BLaER1 (cell line): ENCODE measurements at regions not wholly inside any gene's neighbourhood (a gene's known extent, or its start where the extent isn't known, plus 50 kb on each side); places are given as distances from the start of the nearest gene placed in this dataset.

Source experiments
- H3K27ac ChIP-seq: shearing (Covaris generic); formaldehyde crosslinking; 2 replicates; pipeline ENCODE4 v1.8.1; 2022
- H3K27me3 ChIP-seq: shearing (Covaris generic); formaldehyde crosslinking; 2 replicates; pipeline ENCODE4 v1.8.1; 2022
- H3K36me3 ChIP-seq: shearing (Covaris generic); formaldehyde crosslinking; 2 replicates; pipeline ENCODE4 v1.8.1; 2022
- H3K4me1 ChIP-seq: shearing (Covaris generic); formaldehyde crosslinking; 2 replicates; pipeline ENCODE4 v1.8.1; 2022
- H3K4me2 ChIP-seq: shearing (Covaris generic); formaldehyde crosslinking; 2 replicates; pipeline ENCODE4 v1.8.1; 2022
- H3K4me3 ChIP-seq: shearing (Covaris generic); formaldehyde crosslinking; 2 replicates; pipeline ENCODE4 v1.8.1; 2022
- H3K9ac ChIP-seq: shearing (Covaris generic); formaldehyde crosslinking; 2 replicates; pipeline ENCODE4 v1.8.1; 2022
- H3K9me3 ChIP-seq: shearing (Covaris generic); formaldehyde crosslinking; 2 replicates; pipeline ENCODE4 v1.8.1; 2022
- H4K20me1 ChIP-seq: shearing (Covaris generic); formaldehyde crosslinking; 2 replicates; pipeline ENCODE4 v1.8.1; 2022
- Cebpa-rat ChIP-seq: shearing (Covaris generic); IDR thresholded peaks from 2 replicates; pipeline ENCODE4 v1.8.1; 2022

DNA sequence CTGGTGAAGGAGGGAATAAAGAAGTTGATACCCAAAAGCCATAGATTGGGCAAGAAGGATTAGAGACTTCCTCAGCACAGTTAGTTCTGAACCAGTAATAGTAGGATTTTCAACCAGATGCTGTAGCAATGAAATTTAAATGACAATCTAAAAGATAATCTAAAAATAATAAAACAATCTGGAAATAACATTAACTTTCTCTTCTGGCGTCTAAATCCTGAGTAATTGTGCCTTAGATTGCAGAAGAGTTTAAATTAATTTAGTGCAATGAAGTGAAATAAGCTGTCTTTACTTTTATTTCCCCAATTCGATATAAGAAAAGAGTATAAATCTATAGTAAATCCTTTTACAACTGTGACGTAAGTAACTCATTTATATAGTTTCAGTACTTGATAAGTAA, 186.8 kb upstream of the DOK6 start:
- no peak for TF ChIP-seq Cebpa-rat
- no peak overlapping the region for H3K4me3 ChIP-seq
- H3K9ac ChIP-seq: no peak overlapping the region
- no peak overlapping the region for H3K4me2 ChIP-seq
- no peaks in the 10 kb centered on the region for H3K27me3 ChIP-seq
- H3K9me3 ChIP-seq: no peaks in the 10 kb centered on the region
- no peaks in the 10 kb centered on the region for H4K20me1 ChIP-seq
- no peak overlapping the region for H3K27ac ChIP-seq
- H3K4me1 ChIP-seq: no peaks in the 10 kb centered on the region
- H3K36me3 ChIP-seq: no peaks in the 10 kb centered on the region

DNA sequence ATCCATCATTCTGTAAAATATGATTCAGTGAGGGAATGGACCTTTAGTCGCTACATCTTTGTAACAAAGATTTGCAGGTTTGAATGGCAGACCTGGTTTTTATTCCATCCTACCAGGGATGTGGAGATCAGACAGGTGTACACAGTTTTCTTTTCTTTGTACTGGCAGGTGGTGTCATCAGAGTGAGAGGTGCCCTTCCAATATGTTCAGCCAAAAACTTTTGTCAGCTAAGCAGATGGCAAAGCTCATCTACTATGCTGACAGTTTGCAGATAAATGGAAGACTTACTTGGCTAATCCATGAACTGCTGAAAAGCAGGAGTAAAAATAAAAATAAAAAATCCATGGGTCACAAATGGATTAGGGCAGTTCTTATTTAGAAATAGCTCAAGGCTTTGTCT, 185.5 kb upstream of the DOK6 start:
- Histone ChIP-seq H3K9me3 (no peaks in the 10 kb centered on the region), H3K27ac (no peak overlapping the region)
- no peak for TF ChIP-seq Cebpa-rat

DNA sequence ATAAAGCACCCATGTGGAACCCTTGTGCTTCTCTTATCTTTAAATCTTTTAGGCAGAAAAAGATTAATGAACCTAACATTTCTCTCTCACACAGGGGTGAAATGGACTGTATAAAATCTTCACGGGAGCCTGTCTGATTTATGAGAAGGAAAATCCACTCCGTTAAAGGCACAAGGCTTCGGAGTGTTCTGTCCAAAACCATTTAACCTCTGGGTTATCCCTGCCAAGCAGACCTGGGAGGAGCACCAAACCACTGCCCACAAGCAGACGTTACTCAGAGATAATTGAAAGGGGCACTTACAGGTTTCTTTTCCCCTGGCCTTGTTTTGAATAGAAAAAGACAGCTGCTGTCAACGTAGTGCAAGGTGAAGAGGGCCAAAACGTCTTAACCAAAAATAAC, 184.4 kb upstream of the DOK6 start:
- H3K4me2 ChIP-seq: no peak overlapping the region
- H3K36me3 ChIP-seq: no peaks in the 10 kb centered on the region
- no peaks in the 10 kb centered on the region for H3K4me1 ChIP-seq
- no peaks in the 10 kb centered on the region for H3K27me3 ChIP-seq
- H3K9ac ChIP-seq: no peak overlapping the region
- no peak for TF ChIP-seq Cebpa-rat
- no peaks in the 10 kb centered on the region for H3K9me3 ChIP-seq
- H3K4me3 ChIP-seq: no peak overlapping the region
- no peaks in the 10 kb centered on the region for H4K20me1 ChIP-seq
- H3K27ac ChIP-seq: no peak overlapping the region

More for the DNA sequence above, 185.5 kb upstream of the DOK6 start:
- Histone ChIP-seq H4K20me1 (no peaks in the 10 kb centered on the region), H3K27me3 (no peaks in the 10 kb centered on the region), H3K4me1 (no peaks in the 10 kb centered on the region), H3K36me3 (no peaks in the 10 kb centered on the region), H3K9ac (no peak overlapping the region), H3K4me3 (no peak overlapping the region), H3K4me2 (no peak overlapping the region)

DNA sequence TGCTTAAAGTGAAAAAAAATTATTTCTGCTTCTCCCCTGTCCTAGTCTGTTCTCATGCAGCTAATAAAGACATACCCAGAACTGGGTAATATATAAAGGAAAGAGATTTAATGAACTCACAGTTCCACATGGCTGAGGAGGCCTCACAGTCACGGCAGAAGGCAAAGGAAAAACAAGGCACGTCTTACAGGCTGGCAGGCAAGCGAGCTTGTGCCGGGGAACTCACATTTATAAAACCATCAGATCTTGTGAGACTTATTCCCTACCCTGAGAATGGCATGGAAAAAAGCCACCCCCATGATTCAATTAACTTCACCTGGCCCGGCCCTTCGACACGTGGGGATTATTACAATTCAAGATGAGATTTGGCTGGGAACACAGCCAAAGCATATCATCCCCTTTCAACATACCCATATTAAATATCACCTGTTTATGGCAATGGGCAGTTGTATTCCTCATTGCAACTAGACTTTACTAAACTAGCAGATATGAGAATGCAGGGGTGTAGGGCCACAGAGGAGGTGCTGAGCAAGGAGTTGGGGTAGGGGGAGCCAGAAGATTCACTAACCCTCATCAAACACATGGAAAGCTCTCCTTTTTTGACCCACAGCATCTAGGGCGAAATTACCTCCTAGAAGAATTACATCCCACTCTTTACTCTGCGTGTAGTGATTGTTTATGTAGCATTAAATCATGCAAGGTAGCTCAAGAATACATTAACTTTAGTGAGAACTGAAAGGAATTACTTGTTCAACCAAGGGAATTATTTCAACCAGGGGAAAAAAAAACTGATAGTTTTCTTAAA, 183.3 kb upstream of the DOK6 start:
- H3K9ac ChIP-seq: no peak overlapping the region
- no peaks in the 10 kb centered on the region for H3K9me3 ChIP-seq
- H3K4me1 ChIP-seq: no peaks in the 10 kb centered on the region
- no peaks in the 10 kb centered on the region for H3K36me3 ChIP-seq
- H3K4me2 ChIP-seq: no peak overlapping the region
- TF ChIP-seq Cebpa-rat: no peak
- H3K4me3 ChIP-seq: no peak overlapping the region
- H3K27ac ChIP-seq: no peak overlapping the region
- no peaks in the 10 kb centered on the region for H3K27me3 ChIP-seq
- H4K20me1 ChIP-seq: no peaks in the 10 kb centered on the region

DNA sequence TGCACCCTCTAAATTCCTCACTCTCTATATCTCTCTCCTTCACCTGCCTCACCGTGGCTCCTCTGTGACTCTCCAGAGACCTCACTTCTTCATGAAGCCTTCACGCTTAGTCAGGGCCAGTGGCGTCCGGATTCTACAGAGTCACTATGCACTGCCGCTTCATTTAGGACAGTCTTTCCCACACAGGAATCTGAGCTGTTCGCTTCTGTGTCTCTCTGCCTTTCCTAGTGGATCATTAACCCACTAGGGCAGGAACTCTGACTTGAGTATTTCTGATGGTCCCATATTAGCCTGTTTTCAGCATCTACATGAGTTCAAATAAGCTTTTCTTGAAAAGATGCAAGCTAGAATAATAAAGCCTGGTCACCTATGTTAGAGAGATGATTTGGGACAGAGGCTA, 180.2 kb upstream of the DOK6 start:
- no peak overlapping the region for H3K4me3 ChIP-seq
- TF ChIP-seq Cebpa-rat: no peak

DNA sequence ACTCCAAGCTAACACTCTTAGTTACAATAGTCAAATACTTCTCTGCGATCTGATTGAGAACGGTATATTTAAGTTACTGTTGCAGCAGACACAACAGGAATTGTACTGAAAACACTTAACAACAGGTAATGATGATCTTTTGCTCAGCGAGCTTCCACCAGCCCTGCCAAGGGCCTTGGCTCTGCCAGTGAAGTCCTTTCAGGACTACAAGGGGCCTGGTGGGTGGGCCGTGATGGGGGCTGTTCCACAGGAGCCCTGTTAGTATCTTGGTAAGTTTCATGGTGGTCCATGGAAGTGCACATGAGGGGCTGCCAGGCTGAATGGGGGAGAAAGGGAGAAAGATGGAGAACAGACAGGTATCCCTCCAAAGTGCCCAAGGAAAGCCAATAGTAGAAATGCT, 178.6 kb upstream of the DOK6 start:
- Histone ChIP-seq H3K4me1 (no peaks in the 10 kb centered on the region), H3K4me3 (no peak overlapping the region), H3K4me2 (no peak overlapping the region), H3K9ac (no peak overlapping the region), H3K9me3 (no peaks in the 10 kb centered on the region), H3K27ac (no peak overlapping the region), H3K36me3 (no peaks in the 10 kb centered on the region), H4K20me1 (no peaks in the 10 kb centered on the region), H3K27me3 (no peaks in the 10 kb centered on the region)
- TF ChIP-seq Cebpa-rat: no peak

More for the DNA sequence above, 180.2 kb upstream of the DOK6 start:
- Histone ChIP-seq H3K9ac (no peak overlapping the region), H3K27ac (no peak overlapping the region), H3K36me3 (no peaks in the 10 kb centered on the region), H3K4me2 (no peak overlapping the region), H4K20me1 (no peaks in the 10 kb centered on the region), H3K9me3 (no peaks in the 10 kb centered on the region), H3K27me3 (no peaks in the 10 kb centered on the region), H3K4me1 (no peaks in the 10 kb centered on the region)

DNA sequence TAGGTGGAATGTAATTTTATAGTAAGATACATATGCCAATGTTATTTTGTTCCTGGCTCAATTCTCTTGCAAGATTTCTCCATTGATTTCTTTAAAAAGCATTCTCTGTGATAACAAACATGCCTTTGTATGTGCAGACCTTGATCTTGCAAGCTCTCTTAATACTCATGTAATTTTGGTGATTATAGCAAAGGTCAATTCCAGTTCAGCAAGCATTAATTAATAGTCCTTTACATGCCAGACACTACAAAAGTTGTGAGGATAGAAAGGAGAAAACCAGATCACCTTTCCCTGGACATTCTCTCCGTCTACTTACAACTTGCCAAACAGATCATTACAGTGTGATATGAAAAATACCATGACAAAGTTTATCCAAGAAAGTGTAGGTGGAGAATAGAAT, 173.7 kb upstream of the DOK6 start:
- TF ChIP-seq Cebpa-rat: no peak
- Histone ChIP-seq H4K20me1 (no peaks in the 10 kb centered on the region), H3K4me1 (no peaks in the 10 kb centered on the region), H3K4me3 (no peak overlapping the region), H3K36me3 (no peaks in the 10 kb centered on the region), H3K9me3 (no peaks in the 10 kb centered on the region), H3K27me3 (no peaks in the 10 kb centered on the region), H3K27ac (no peak overlapping the region), H3K4me2 (no peak overlapping the region), H3K9ac (no peak overlapping the region)

DNA sequence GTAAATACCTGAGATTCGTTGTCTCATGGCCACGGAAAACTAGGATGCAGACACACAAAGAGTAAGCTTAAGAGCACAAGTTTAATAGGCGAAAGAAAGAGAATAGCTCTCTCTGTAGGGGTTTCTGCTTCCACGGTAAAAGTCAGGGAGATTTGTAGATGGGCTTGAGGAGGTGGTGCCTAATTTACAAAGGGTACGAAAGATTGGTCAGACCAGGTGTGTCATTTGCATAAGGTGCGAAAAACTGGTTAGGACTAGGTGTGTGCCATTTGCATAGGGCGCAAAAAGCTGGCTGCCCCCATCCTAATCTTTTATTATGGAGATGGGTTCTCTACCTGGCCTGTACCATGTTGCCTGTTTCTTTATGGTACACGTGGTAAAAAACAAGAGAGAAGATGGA, 170.5 kb upstream of the DOK6 start:
- Histone ChIP-seq H3K4me3 (no peak overlapping the region), H3K4me1 (no peaks in the 10 kb centered on the region), H4K20me1 (no peaks in the 10 kb centered on the region), H3K9me3 (no peaks in the 10 kb centered on the region), H3K9ac (no peak overlapping the region), H3K36me3 (no peaks in the 10 kb centered on the region), H3K27me3 (no peaks in the 10 kb centered on the region), H3K27ac (no peak overlapping the region), H3K4me2 (no peak overlapping the region)
- no peak for TF ChIP-seq Cebpa-rat

DNA sequence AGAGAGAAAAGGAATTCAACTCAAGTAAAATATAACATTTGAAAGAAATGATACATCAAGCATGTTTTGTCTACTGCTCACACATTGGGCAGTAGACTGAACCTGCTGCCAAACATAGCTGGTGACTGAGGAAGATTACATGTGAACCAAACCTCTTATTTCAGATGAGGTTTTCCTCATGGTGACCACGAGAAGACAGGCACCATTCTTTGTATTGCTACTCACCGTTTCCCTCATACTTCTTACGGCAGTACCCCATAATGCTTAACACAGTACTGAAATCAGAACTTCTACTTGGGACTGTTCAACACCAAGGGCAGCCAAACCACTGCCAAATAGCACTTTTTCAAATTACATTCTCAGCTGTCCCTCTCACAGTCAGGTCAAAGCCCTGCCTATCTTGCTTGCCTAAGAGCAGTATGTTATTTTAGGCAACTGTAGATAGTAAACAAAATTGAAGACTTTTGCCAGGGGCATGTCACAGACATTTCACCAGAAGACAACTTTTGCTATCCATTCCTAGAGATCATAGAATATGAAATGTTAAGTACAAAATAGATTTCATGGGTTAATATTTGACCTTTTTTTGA, 167.1 kb upstream of the DOK6 start:
- Histone ChIP-seq H3K4me2 (no peak overlapping the region), H3K4me3 (no peak overlapping the region), H3K36me3 (no peaks in the 10 kb centered on the region), H3K27ac (no peak overlapping the region), H3K9me3 (no peaks in the 10 kb centered on the region), H4K20me1 (no peaks in the 10 kb centered on the region), H3K27me3 (no peaks in the 10 kb centered on the region), H3K4me1 (no peaks in the 10 kb centered on the region), H3K9ac (no peak overlapping the region)
- TF ChIP-seq Cebpa-rat: no peak

DNA sequence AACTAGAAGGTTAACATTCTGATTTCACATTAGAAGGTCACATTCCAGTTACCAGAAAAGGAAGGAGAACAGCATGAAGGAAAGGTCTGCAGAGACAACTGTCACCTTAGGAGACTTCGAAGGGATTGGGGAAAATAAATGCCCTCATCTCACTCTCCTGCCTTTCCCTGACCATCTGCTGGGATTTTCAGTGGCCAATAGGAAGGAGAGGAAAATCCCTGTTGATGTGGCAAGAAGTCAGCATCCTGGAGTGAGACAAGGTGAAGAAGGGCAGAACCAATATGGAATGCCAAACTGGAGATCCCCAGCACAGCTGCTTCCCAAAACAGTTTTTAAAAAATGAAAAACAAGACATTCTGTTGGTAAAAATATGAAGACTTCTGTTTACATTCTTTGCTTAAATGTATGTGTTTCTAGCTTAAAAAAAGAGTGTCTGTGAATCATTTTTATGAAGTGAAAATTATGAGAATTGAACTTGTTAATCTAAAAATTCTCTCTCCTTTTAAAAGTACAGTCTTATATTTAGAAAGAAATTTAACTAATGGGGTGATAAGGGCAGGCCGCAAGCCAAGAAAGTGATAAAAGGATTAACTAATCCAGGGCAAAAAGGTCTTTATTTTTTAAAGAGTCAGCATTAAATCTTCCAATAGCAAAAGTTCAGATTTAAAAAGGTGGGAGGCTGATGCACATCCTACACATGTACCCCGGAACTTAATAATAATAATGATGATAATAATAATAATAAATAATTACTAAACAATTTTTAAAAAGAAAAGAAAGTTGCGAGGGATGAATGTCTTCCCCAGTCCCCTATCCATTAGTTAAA, 160.6 kb upstream of the DOK6 start:
- no peak overlapping the region for H3K4me3 ChIP-seq
- no peaks in the 10 kb centered on the region for H3K9me3 ChIP-seq
- H3K9ac ChIP-seq: no peak overlapping the region
- no peaks in the 10 kb centered on the region for H4K20me1 ChIP-seq
- no peaks in the 10 kb centered on the region for H3K36me3 ChIP-seq
- no peak overlapping the region for H3K4me2 ChIP-seq
- no peaks in the 10 kb centered on the region for H3K4me1 ChIP-seq
- TF ChIP-seq Cebpa-rat: no peak
- no peak overlapping the region for H3K27ac ChIP-seq
- H3K27me3 ChIP-seq: no peaks in the 10 kb centered on the region
